ENCODE measurements at regions not wholly inside any gene's neighbourhood (a gene's known extent, or its start where the extent isn't known, plus 50 kb on each side); places are given as distances from the start of the nearest gene placed in this dataset.

- FAIRE-seq: no peak
- TF ChIP-seq TAF1 (IDR thresholded peaks at IDR 0.05; ENCODE audit: borderline replicate concordance, low read depth, low read length): no peak
- TF ChIP-seq POLR2A (IDR thresholded peaks at IDR 0.05; ENCODE audit: low read depth, low read length): no peak
- no peak for TF ChIP-seq POLR2AphosphoS5 (IDR thresholded peaks at IDR 0.05; ENCODE audit: low read depth, low read length)
- DNase-seq (ENCODE audit: insufficient read length): no peak
These were observed 50.0 kb upstream of the ALDH1B1 start for GRCh38 chr9:38342532-38342931.

DNA sequence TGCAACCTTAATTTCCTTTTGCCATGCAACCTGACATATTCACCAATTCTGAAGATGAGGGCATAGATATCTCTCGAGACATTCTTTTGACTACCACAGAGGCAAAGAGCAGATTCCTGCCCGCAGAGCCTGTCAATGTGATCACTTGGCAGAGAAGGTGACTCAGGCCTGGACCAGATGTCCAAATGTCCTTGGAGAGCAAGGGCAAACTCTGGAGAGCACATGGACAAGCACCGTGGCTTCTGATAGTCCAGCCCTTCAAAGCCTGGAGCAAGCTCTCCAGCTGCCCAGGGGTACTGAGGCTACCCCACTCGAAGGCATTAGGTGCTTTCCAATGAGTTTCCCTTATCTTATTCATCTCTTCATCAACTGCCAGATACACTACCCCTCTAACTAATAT, 50.4 kb upstream of the ALDH1B1 start:
- TF ChIP-seq TAF1 (IDR thresholded peaks at IDR 0.05; ENCODE audit: borderline replicate concordance, low read depth, low read length) (no peak), POLR2A (IDR thresholded peaks at IDR 0.05; ENCODE audit: low read depth, low read length) (no peak), POLR2AphosphoS5 (IDR thresholded peaks at IDR 0.05; ENCODE audit: low read depth, low read length) (no peak)
- DNase-seq (ENCODE audit: insufficient read length): no peak
- FAIRE-seq: no peak

- no peak for DNase-seq (ENCODE audit: insufficient read length)
- TF ChIP-seq POLR2A (IDR thresholded peaks at IDR 0.05; ENCODE audit: low read depth, low read length) (no peak), POLR2AphosphoS5 (IDR thresholded peaks at IDR 0.05; ENCODE audit: low read depth, low read length) (no peak)
- no peak for FAIRE-seq
These were observed 53.0 kb upstream of the ALDH1B1 start for GRCh38 chr9:38339496-38339895.

DNA sequence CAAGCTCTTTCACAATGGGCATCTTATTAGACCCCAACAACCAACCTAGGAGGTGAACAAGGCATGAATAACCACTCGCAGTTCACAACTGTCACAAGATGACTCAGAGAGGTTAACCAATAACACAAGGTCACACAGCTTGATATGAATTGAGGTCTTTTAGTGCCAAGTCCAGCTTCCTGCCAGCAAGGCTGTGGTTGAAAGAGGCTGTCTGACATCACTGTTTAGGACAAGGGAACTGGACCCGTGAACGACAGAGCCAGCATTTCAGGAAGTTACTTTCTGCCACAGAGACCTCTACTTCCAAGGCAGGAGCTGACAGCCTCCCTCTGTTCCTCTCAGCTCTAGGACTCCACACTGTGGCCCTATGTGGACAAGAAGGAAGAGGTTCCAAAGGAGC, 53.4 kb upstream of the ALDH1B1 start:
- peak; percentile 56 for FAIRE-seq
- no peak for DNase-seq (ENCODE audit: insufficient read length)
- no peak for TF ChIP-seq POLR2AphosphoS5 (IDR thresholded peaks at IDR 0.05; ENCODE audit: low read depth, low read length)
- TF ChIP-seq POLR2A (IDR thresholded peaks at IDR 0.05; ENCODE audit: low read depth, low read length): no peak

DNA sequence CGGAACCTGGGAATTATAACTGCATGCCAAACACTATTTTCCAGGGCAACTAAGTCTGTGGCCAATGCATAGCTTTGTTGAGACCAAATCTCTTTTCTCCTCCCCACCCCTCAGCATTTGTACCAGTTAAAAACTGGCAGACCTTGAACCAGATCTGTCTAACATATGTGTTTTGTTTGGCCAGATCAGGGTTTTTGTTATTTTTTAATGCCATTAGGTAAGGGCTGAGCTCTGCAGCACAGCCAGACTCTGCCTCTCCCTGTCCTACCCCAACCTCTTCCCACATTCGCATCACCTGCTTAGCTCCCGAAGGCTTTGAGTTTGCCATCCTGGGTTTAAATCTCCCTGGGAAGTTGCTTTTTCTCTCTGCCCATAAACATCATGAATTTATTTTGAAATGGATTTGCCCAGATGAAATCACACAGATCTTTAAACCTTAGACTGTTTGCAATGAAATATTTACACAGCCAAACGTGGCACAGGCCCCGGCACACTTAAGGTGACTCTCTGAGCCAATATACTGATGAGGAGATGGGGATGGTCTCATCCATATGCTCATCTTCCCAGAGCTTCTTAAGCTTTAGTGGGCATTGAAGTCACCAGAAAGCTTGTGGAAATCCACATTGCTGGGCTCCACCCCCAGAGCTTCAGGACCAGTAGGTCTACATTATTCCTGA, 54.0 kb upstream of the ALDH1B1 start:
- no peak for DNase-seq (ENCODE audit: insufficient read length)
- no peak for FAIRE-seq
- no peak for TF ChIP-seq POLR2A (IDR thresholded peaks at IDR 0.05; ENCODE audit: low read depth, low read length)
- no peak for TF ChIP-seq TAF1 (IDR thresholded peaks at IDR 0.05; ENCODE audit: borderline replicate concordance, low read depth, low read length)
- no peak for TF ChIP-seq POLR2AphosphoS5 (IDR thresholded peaks at IDR 0.05; ENCODE audit: low read depth, low read length)

DNA sequence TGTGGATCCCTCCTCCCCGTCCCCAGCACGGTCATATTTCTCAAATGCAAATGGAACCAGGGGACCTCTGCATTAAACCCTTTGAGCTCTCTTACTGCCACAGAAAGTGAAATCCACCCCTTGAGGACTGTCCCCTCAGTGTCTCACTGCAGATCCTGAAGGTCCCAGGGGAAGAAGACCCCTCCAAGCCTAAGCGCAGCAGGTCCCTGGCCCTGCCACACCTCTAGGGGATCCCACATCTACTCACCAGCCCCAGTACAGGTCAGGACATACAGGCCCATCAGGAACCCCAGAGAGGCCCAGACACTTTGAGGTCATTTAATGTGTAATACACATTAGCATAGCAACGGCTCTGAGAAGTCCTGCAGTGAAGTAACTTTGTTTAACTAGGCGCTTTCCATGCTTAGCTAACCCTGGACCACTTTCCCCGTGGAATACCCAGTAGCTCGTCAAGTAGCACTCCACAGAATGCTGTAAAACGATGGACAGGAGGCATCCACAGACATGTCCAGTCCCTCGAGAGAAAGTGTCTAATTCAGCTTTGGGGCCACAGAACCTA, 54.7 kb upstream of the ALDH1B1 start:
- no peak for DNase-seq (ENCODE audit: insufficient read length)
- no peak for FAIRE-seq

DNA sequence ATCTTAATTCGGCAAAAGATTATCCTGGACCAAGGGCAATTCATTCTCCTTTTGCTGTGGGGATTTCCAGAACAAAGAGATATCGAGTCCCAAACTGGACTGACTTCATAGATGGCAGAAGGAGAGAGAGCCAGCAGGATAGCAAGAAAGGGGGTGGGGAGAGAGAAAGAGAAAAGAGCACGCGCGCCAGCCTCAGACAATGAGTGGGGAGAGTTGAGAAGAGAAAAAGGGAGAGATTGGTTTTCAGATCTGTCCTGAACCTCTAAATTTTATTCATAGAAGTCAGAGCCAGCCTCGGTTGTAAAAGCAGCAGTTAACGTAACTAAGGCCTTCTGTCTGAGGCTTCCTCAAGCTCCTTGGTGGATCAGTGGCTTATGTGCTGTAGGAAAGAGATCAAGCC, 55.3 kb upstream of the ALDH1B1 start:
- DNase-seq (ENCODE audit: insufficient read length): no peak
- no peak for TF ChIP-seq POLR2A (IDR thresholded peaks at IDR 0.05; ENCODE audit: low read depth, low read length)
- no peak for TF ChIP-seq TAF1 (IDR thresholded peaks at IDR 0.05; ENCODE audit: borderline replicate concordance, low read depth, low read length)
- no peak for FAIRE-seq

More for the DNA sequence above, 54.7 kb upstream of the ALDH1B1 start:
- TF ChIP-seq POLR2AphosphoS5 (IDR thresholded peaks at IDR 0.05; ENCODE audit: low read depth, low read length): no peak
- TF ChIP-seq TAF1 (IDR thresholded peaks at IDR 0.05; ENCODE audit: borderline replicate concordance, low read depth, low read length): no peak
- TF ChIP-seq POLR2A (IDR thresholded peaks at IDR 0.05; ENCODE audit: low read depth, low read length): no peak

GRCh38 chr9:38336341-38336740, 56.2 kb upstream of the ALDH1B1 start:
- DNase-seq (ENCODE audit: insufficient read length) (no peak), FAIRE-seq (no peak)

GRCh38 chr9:38335686-38336085, 56.8 kb upstream of the ALDH1B1 start:
- FAIRE-seq: no peak
- DNase-seq (ENCODE audit: insufficient read length): no peak
- TF ChIP-seq POLR2A (IDR thresholded peaks at IDR 0.05; ENCODE audit: low read depth, low read length): no peak
- no peak for TF ChIP-seq POLR2AphosphoS5 (IDR thresholded peaks at IDR 0.05; ENCODE audit: low read depth, low read length)
- no peak for TF ChIP-seq TAF1 (IDR thresholded peaks at IDR 0.05; ENCODE audit: borderline replicate concordance, low read depth, low read length)

More at GRCh38 chr9:38336341-38336740, 56.2 kb upstream of the ALDH1B1 start:
- TF ChIP-seq POLR2A (IDR thresholded peaks at IDR 0.05; ENCODE audit: low read depth, low read length) (no peak), POLR2AphosphoS5 (IDR thresholded peaks at IDR 0.05; ENCODE audit: low read depth, low read length) (no peak), TAF1 (IDR thresholded peaks at IDR 0.05; ENCODE audit: borderline replicate concordance, low read depth, low read length) (no peak)

- TF ChIP-seq TAF1 (IDR thresholded peaks at IDR 0.05; ENCODE audit: borderline replicate concordance, low read depth, low read length) (no peak), POLR2A (IDR thresholded peaks at IDR 0.05; ENCODE audit: low read depth, low read length) (no peak), POLR2AphosphoS5 (IDR thresholded peaks at IDR 0.05; ENCODE audit: low read depth, low read length) (no peak)
- no peak for DNase-seq (ENCODE audit: insufficient read length)
- no peak for FAIRE-seq
These were observed 58.3 kb upstream of the ALDH1B1 start for GRCh38 chr9:38334234-38334633.

- TF ChIP-seq TAF1 (IDR thresholded peaks at IDR 0.05; ENCODE audit: borderline replicate concordance, low read depth, low read length): no peak
- no peak for TF ChIP-seq POLR2AphosphoS5 (IDR thresholded peaks at IDR 0.05; ENCODE audit: low read depth, low read length)
- TF ChIP-seq POLR2A (IDR thresholded peaks at IDR 0.05; ENCODE audit: low read depth, low read length): no peak
- FAIRE-seq (no peak), DNase-seq (ENCODE audit: insufficient read length) (no peak)
These were observed 59.5 kb upstream of the ALDH1B1 start for GRCh38 chr9:38333047-38333446.

DNA sequence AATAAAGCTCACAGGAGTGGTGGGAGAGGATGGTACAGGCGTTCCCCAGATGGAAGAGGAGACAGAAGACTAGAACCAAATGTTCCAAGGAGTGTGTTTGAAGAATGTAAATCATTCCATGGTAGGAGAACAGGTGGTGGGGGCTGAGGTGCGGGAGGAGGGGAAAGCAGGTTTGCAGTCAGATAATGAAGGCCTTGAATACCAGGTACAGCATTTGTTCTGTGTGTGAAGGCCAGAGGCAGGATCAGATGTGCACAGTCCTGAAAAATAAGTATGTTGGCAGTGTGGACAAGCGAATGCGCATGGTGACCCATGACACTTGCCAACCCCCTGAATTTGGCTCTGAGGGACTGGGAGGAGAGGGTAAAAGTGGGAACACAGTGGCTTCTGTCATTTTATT, 59.9 kb upstream of the ALDH1B1 start:
- DNase-seq (ENCODE audit: insufficient read length) (no peak), FAIRE-seq (no peak)
- TF ChIP-seq POLR2AphosphoS5 (IDR thresholded peaks at IDR 0.05; ENCODE audit: low read depth, low read length): no peak
- TF ChIP-seq TAF1 (IDR thresholded peaks at IDR 0.05; ENCODE audit: borderline replicate concordance, low read depth, low read length): no peak
- TF ChIP-seq POLR2A (IDR thresholded peaks at IDR 0.05; ENCODE audit: low read depth, low read length): no peak
